ENCODE measurements at regions not wholly inside any gene's neighbourhood (a gene's known extent, or its start where the extent isn't known, plus 50 kb on each side); places are given as distances from the start of the nearest gene placed in this dataset.

- Histone ChIP-seq H2BK15ac (ENCODE audit: low read length) (no peak overlapping the region), H2BK120ac (ENCODE audit: low read depth, low read length) (no peak overlapping the region), H2BK5ac (ENCODE audit: low read length) (no peak overlapping the region), H2AFZ (ENCODE audit: low read length) (no peak overlapping the region), H4K91ac (ENCODE audit: low read depth, low read length, poor library complexity) (no peak overlapping the region), H3K27me3 (ENCODE audit: control insufficient read depth in 3 of 3, insufficient read depth in 3 of 3, low read depth in 1 of 3, low read length in 3 of 3) (no peaks in the 10 kb centered on the region), H2BK12ac (ENCODE audit: low read length) (no peak overlapping the region), H3K9me3 (replicated peaks in 1 of 2; ENCODE audit: control insufficient read depth in 2 of 2, insufficient read depth in 1 of 2, low read depth in 1 of 2, low read length in 2 of 2) (no peaks in the 10 kb centered on the region), H3K4me2 (ENCODE audit: insufficient read depth, low read length, poor library complexity, severe bottlenecking) (no peak overlapping the region), H3K4me3 (ENCODE audit: low read length in 2 of 2) (no peak overlapping the region), H3K23ac (ENCODE audit: low read depth, low read length, poor library complexity) (no peak overlapping the region), H2AK5ac (ENCODE audit: low read depth, low read length) (no peak overlapping the region), H3K27ac (replicated peaks; ENCODE audit: low read length) (no peak overlapping the region), H3K4me1 (ENCODE audit: control insufficient read depth in 2 of 2, insufficient read depth in 1 of 2, low read depth in 1 of 2, low read length in 2 of 2) (no peaks in the 10 kb centered on the region), H3K9ac (ENCODE audit: low read depth, low read length, poor library complexity) (no peak overlapping the region), H4K8ac (ENCODE audit: low read depth, low read length) (no peak overlapping the region), H3K4ac (ENCODE audit: low read length) (no peak overlapping the region), H3K18ac (ENCODE audit: low read length) (no peak overlapping the region), H3K14ac (ENCODE audit: low read length) (no peak overlapping the region), H3K79me1 (ENCODE audit: low read depth, low read length) (no peaks in the 10 kb centered on the region), H3K36me3 (replicated peaks in 1 of 2; ENCODE audit: control insufficient read depth in 2 of 2, insufficient read depth in 2 of 2, low read length in 2 of 2) (no peaks in the 10 kb centered on the region)
- DNase-seq (ENCODE audit: low spot score), result no peak
- WGBS, 2 donors (ENCODE audit: extremely low coverage in 2 of 2, insufficient read length in 2 of 2, insufficient replicate concordance in 1 of 2), result no CpG with 5 or more reads among the region's 1 CpG
Observed at GRCh38 chr5:102115736-102116135, 180.3 kb downstream of the SLCO4C1 start.

DNA sequence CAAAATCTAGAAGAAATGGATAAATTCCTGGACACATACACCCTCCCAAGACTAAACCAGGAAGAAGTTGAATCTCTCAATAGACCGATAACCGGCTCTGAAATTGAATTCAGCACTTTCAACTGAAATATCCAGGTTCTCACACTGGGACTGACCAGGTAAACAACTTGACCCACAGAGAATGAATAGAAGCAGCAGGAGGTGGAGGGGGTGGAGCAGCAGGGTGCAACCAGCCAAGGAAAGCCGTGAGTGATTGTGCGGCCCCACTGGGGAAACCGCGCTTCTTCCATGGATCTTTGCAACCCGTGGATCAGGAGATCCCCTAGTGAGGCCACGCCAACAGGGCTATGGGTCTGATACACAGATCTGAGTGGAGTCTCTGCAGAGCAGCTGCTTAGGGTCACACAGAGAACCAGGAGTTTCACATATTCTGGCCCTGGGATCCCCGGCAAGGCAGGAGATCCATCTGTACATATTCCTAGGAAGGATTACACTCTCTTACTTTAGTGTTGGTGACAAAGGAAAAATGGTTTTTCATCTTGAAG is 181.5 kb downstream of the SLCO4C1 start:
- H3K4me1 ChIP-seq (ENCODE audit: control insufficient read depth in 2 of 2, insufficient read depth in 1 of 2, low read depth in 1 of 2, low read length in 2 of 2), result no peaks in the 10 kb centered on the region
- H2AFZ ChIP-seq (ENCODE audit: low read length), result no peak overlapping the region
- H4K8ac ChIP-seq (ENCODE audit: low read depth, low read length), result no peak overlapping the region
- H3K27me3 ChIP-seq (ENCODE audit: control insufficient read depth in 3 of 3, insufficient read depth in 3 of 3, low read depth in 1 of 3, low read length in 3 of 3), result no peaks in the 10 kb centered on the region
- H2AK5ac ChIP-seq (ENCODE audit: low read depth, low read length), result no peak overlapping the region
- H3K27ac ChIP-seq (replicated peaks; ENCODE audit: low read length), result no peak overlapping the region
- H3K4me3 ChIP-seq (ENCODE audit: low read length in 2 of 2), result no peak overlapping the region
- H2BK12ac ChIP-seq (ENCODE audit: low read length), result no peak overlapping the region
- no peaks in the 10 kb centered on the region for H3K36me3 ChIP-seq (replicated peaks in 1 of 2; ENCODE audit: control insufficient read depth in 2 of 2, insufficient read depth in 2 of 2, low read length in 2 of 2)
- no peak overlapping the region for H3K4ac ChIP-seq (ENCODE audit: low read length)
- no peak overlapping the region for H3K14ac ChIP-seq (ENCODE audit: low read length)
- no peak overlapping the region for H3K4me2 ChIP-seq (ENCODE audit: insufficient read depth, low read length, poor library complexity, severe bottlenecking)
- H2BK15ac ChIP-seq (ENCODE audit: low read length), result no peak overlapping the region
- H2BK5ac ChIP-seq (ENCODE audit: low read length), result no peak overlapping the region
- no peak overlapping the region for H2BK120ac ChIP-seq (ENCODE audit: low read depth, low read length)
- H4K91ac ChIP-seq (ENCODE audit: low read depth, low read length, poor library complexity), result no peak overlapping the region
- no peak overlapping the region for H3K9ac ChIP-seq (ENCODE audit: low read depth, low read length, poor library complexity)
- H3K18ac ChIP-seq (ENCODE audit: low read length), result no peak overlapping the region
- WGBS, 2 donors (ENCODE audit: extremely low coverage in 2 of 2, insufficient read length in 2 of 2, insufficient replicate concordance in 1 of 2), result no CpG with 5 or more reads among the region's 9 CpGs
- H3K9me3 ChIP-seq (replicated peaks in 1 of 2; ENCODE audit: control insufficient read depth in 2 of 2, insufficient read depth in 1 of 2, low read depth in 1 of 2, low read length in 2 of 2), result no peaks in the 10 kb centered on the region
- DNase-seq (ENCODE audit: low spot score), result no peak
- no peak overlapping the region for H3K23ac ChIP-seq (ENCODE audit: low read depth, low read length, poor library complexity)
- H3K79me1 ChIP-seq (ENCODE audit: low read depth, low read length), result no peaks in the 10 kb centered on the region

- Histone ChIP-seq H3K18ac (ENCODE audit: low read length) (no peak overlapping the region), H3K27me3 (ENCODE audit: control insufficient read depth in 3 of 3, insufficient read depth in 3 of 3, low read depth in 1 of 3, low read length in 3 of 3) (no peaks in the 10 kb centered on the region), H3K27ac (replicated peaks; ENCODE audit: low read length) (no peak overlapping the region), H3K9ac (ENCODE audit: low read depth, low read length, poor library complexity) (no peak overlapping the region), H3K9me3 (replicated peaks in 1 of 2; ENCODE audit: control insufficient read depth in 2 of 2, insufficient read depth in 1 of 2, low read depth in 1 of 2, low read length in 2 of 2) (no peaks in the 10 kb centered on the region), H4K8ac (ENCODE audit: low read depth, low read length) (no peak overlapping the region), H2BK5ac (ENCODE audit: low read length) (no peak overlapping the region), H3K4me3 (ENCODE audit: low read length in 2 of 2) (no peak overlapping the region), H2AFZ (ENCODE audit: low read length) (no peak overlapping the region), H3K4me1 (ENCODE audit: control insufficient read depth in 2 of 2, insufficient read depth in 1 of 2, low read depth in 1 of 2, low read length in 2 of 2) (no peaks in the 10 kb centered on the region), H3K14ac (ENCODE audit: low read length) (no peak overlapping the region), H3K36me3 (replicated peaks in 1 of 2; ENCODE audit: control insufficient read depth in 2 of 2, insufficient read depth in 2 of 2, low read length in 2 of 2) (no peaks in the 10 kb centered on the region), H3K4ac (ENCODE audit: low read length) (no peak overlapping the region), H2BK120ac (ENCODE audit: low read depth, low read length) (no peak overlapping the region), H3K4me2 (ENCODE audit: insufficient read depth, low read length, poor library complexity, severe bottlenecking) (no peak overlapping the region), H3K79me1 (ENCODE audit: low read depth, low read length) (no peaks in the 10 kb centered on the region), H4K91ac (ENCODE audit: low read depth, low read length, poor library complexity) (no peak overlapping the region), H3K23ac (ENCODE audit: low read depth, low read length, poor library complexity) (no peak overlapping the region), H2AK5ac (ENCODE audit: low read depth, low read length) (no peak overlapping the region), H2BK15ac (ENCODE audit: low read length) (no peak overlapping the region), H2BK12ac (ENCODE audit: low read length) (no peak overlapping the region)
- no CpG with 5 or more reads among the region's 3 CpGs for WGBS, 2 donors (ENCODE audit: extremely low coverage in 2 of 2, insufficient read length in 2 of 2, insufficient replicate concordance in 1 of 2)
- no peak for DNase-seq (ENCODE audit: low spot score)
Observed at GRCh38 chr5:102107865-102108264, 188.2 kb downstream of the SLCO4C1 start.

GRCh38 chr5:102106599-102106998 is 189.5 kb downstream of the SLCO4C1 start:
- no peak overlapping the region for H2BK120ac ChIP-seq (ENCODE audit: low read depth, low read length)
- no peak overlapping the region for H2BK12ac ChIP-seq (ENCODE audit: low read length)
- no peak overlapping the region for H2AK5ac ChIP-seq (ENCODE audit: low read depth, low read length)
- no peaks in the 10 kb centered on the region for H3K79me1 ChIP-seq (ENCODE audit: low read depth, low read length)
- no peak overlapping the region for H3K23ac ChIP-seq (ENCODE audit: low read depth, low read length, poor library complexity)
- H4K8ac ChIP-seq (ENCODE audit: low read depth, low read length), result no peak overlapping the region
- H3K14ac ChIP-seq (ENCODE audit: low read length), result no peak overlapping the region
- H2BK15ac ChIP-seq (ENCODE audit: low read length), result no peak overlapping the region
- H3K4me2 ChIP-seq (ENCODE audit: insufficient read depth, low read length, poor library complexity, severe bottlenecking), result no peak overlapping the region
- no peak overlapping the region for H4K91ac ChIP-seq (ENCODE audit: low read depth, low read length, poor library complexity)
- no peak overlapping the region for H2BK5ac ChIP-seq (ENCODE audit: low read length)
- no peak overlapping the region for H3K4me3 ChIP-seq (ENCODE audit: low read length in 2 of 2)
- H3K27ac ChIP-seq (replicated peaks; ENCODE audit: low read length), result no peak overlapping the region
- no peak for DNase-seq (ENCODE audit: low spot score)
- H3K4ac ChIP-seq (ENCODE audit: low read length), result no peak overlapping the region
- no peaks in the 10 kb centered on the region for H3K36me3 ChIP-seq (replicated peaks in 1 of 2; ENCODE audit: control insufficient read depth in 2 of 2, insufficient read depth in 2 of 2, low read length in 2 of 2)
- no peak overlapping the region for H3K18ac ChIP-seq (ENCODE audit: low read length)
- H3K9ac ChIP-seq (ENCODE audit: low read depth, low read length, poor library complexity), result no peak overlapping the region
- no peaks in the 10 kb centered on the region for H3K9me3 ChIP-seq (replicated peaks in 1 of 2; ENCODE audit: control insufficient read depth in 2 of 2, insufficient read depth in 1 of 2, low read depth in 1 of 2, low read length in 2 of 2)
- H3K4me1 ChIP-seq (ENCODE audit: control insufficient read depth in 2 of 2, insufficient read depth in 1 of 2, low read depth in 1 of 2, low read length in 2 of 2), result no peaks in the 10 kb centered on the region
- no peak overlapping the region for H2AFZ ChIP-seq (ENCODE audit: low read length)
- H3K27me3 ChIP-seq (ENCODE audit: control insufficient read depth in 3 of 3, insufficient read depth in 3 of 3, low read depth in 1 of 3, low read length in 3 of 3), result no peaks in the 10 kb centered on the region
